Adipocyte (in vitro differentiated cells): ENCODE measurements at regions not wholly inside any gene's neighbourhood (a gene's known extent, or its start where the extent isn't known, plus 50 kb on each side); places are given as distances from the start of the nearest gene placed in this dataset.

Source experiments
- DNase-seq: peaks from one replicate; pipeline ENCODE4 v3.0.0-alpha.2; 2015; ENCODE audit warnings: low read depth
- H3K27me3 ChIP-seq: replicated peaks from 2 replicates; pipeline ENCODE4 v1.7.0; 2013; ENCODE audit warnings: mild to moderate bottlenecking, low read length, moderate library complexity; ENCODE audit not compliant: control insufficient read depth, insufficient read depth
- H3K36me3 ChIP-seq: 2 replicates; pipeline ENCODE4 v1.7.0; 2013; ENCODE audit warnings: low read length, mild to moderate bottlenecking, moderate library complexity; ENCODE audit not compliant: control insufficient read depth, insufficient read depth, severe bottlenecking
- H3K4me1 ChIP-seq: 2 replicates; pipeline ENCODE4 v1.7.0; 2013; ENCODE audit warnings: mild to moderate bottlenecking, low read length, moderate library complexity; ENCODE audit not compliant: control insufficient read depth, insufficient read depth
- H3K4me3 ChIP-seq: 2 replicates; pipeline ENCODE4 v1.7.0; 2013; ENCODE audit warnings: mild to moderate bottlenecking, low read length, moderate library complexity
- H3K9ac ChIP-seq: 2 replicates; pipeline ENCODE4 v1.7.0; 2013; ENCODE audit warnings: mild to moderate bottlenecking, low read length, moderate library complexity
- H3K9me3 ChIP-seq: 2 replicates; pipeline ENCODE4 v1.7.0; 2013; ENCODE audit warnings: mild to moderate bottlenecking, low read length, moderate library complexity; ENCODE audit not compliant: control insufficient read depth

- no peak for DNase-seq
- Histone ChIP-seq H3K4me1 (no peaks in the 10 kb centered on the region), H3K9me3 (peaks cover 4% of the 10 kb centered on the region), H3K4me3 (no peak overlapping the region), H3K27me3 (no peaks in the 10 kb centered on the region), H3K9ac (no peak overlapping the region), H3K36me3 (no peaks in the 10 kb centered on the region)
These were observed 54.4 kb upstream of the SDK1 start for GRCh38 chr7:3246651-3247050.

GRCh38 chr7:3250725-3251124, 50.3 kb upstream of the SDK1 start:
- no peaks in the 10 kb centered on the region for H3K4me1 ChIP-seq
- DNase-seq: no peak

More at GRCh38 chr7:3250725-3251124, 50.3 kb upstream of the SDK1 start:
- H3K36me3 ChIP-seq: no peaks in the 10 kb centered on the region
- H3K4me3 ChIP-seq: no peak overlapping the region
- peaks cover 6% of the 10 kb centered on the region for H3K9me3 ChIP-seq
- peaks cover 5% of the 10 kb centered on the region for H3K27me3 ChIP-seq
- H3K9ac ChIP-seq: no peak overlapping the region
